IPS DF 6.9 (cell line): ENCODE measurements at regions not wholly inside any gene's neighbourhood (a gene's known extent, or its start where the extent isn't known, plus 50 kb on each side); places are given as distances from the start of the nearest gene placed in this dataset.

Source experiments
- DNase-seq: peaks from one replicate; pipeline ENCODE4 v3.0.0-alpha.2; 2013; ENCODE audit warnings: low read depth, low spot score
- H3K27ac ChIP-seq: one replicate; pipeline ENCODE4 v1.5.1; 2013; ENCODE audit warnings: low read length, control low read depth
- H3K27me3 ChIP-seq: 2 replicates; pipeline ENCODE4 v1.6.1; 2013; ENCODE audit warnings: mild to moderate bottlenecking, low read length; ENCODE audit not compliant: control insufficient read depth, insufficient read depth
- H3K36me3 ChIP-seq: 2 replicates; pipeline ENCODE4 v1.6.1; 2013; ENCODE audit warnings: low read length; ENCODE audit not compliant: control insufficient read depth, insufficient read depth
- H3K4me1 ChIP-seq: 2 replicates; pipeline ENCODE4 v1.6.1; 2013; ENCODE audit warnings: low read length; ENCODE audit not compliant: control insufficient read depth, insufficient read depth
- H3K4me3 ChIP-seq: 2 replicates; pipeline ENCODE4 v1.5.1; 2013; ENCODE audit warnings: mild to moderate bottlenecking, low read length
- H3K9me3 ChIP-seq: 2 replicates; pipeline ENCODE4 v1.6.1; 2013; ENCODE audit warnings: low read length, inconsistent platforms; ENCODE audit not compliant: control insufficient read depth, insufficient read depth
- WGBS: extraction: QIAGEN DNeasy Blood & Tissue Kit; methylation state at CpG from one replicate; pipeline ENCODE4 v1.1.7; 2013; ENCODE audit warnings: mixed read lengths, missing lambda C conversion rate; ENCODE audit not compliant: insufficient read length, insufficient coverage; 5-methylcytosine and 5-hydroxymethylcytosine counted together

GRCh38 chr5:18238321-18238720 lies 604.1 kb downstream of the TAF11L14 start:
- no CpG with 5 or more reads among the region's 2 CpGs for WGBS
- H3K9me3 ChIP-seq = no peaks in the 10 kb centered on the region
- H3K27ac ChIP-seq = no peak overlapping the region
- H3K4me1 ChIP-seq = no peaks in the 10 kb centered on the region
- no peak overlapping the region for H3K4me3 ChIP-seq
- H3K36me3 ChIP-seq = no peaks in the 10 kb centered on the region
- H3K27me3 ChIP-seq = no peaks in the 10 kb centered on the region
- DNase-seq = no peak

GRCh38 chr5:18240971-18241370 lies 606.7 kb downstream of the TAF11L14 start:
- Histone ChIP-seq H3K4me3 (no peak overlapping the region), H3K27ac (no peak overlapping the region), H3K27me3 (no peaks in the 10 kb centered on the region), H3K9me3 (no peaks in the 10 kb centered on the region), H3K4me1 (no peaks in the 10 kb centered on the region), H3K36me3 (no peaks in the 10 kb centered on the region)
- no peak for DNase-seq
- no CpG with 5 or more reads among the region's 1 CpG for WGBS

GRCh38 chr5:18243846-18244245 lies 609.6 kb downstream of the TAF11L14 start:
- no CpG with 5 or more reads among the region's 2 CpGs for WGBS
- DNase-seq = no peak
- Histone ChIP-seq H3K27ac (no peak overlapping the region), H3K36me3 (no peaks in the 10 kb centered on the region), H3K9me3 (no peaks in the 10 kb centered on the region), H3K4me3 (no peak overlapping the region), H3K27me3 (no peaks in the 10 kb centered on the region), H3K4me1 (no peaks in the 10 kb centered on the region)

- Histone ChIP-seq H3K27me3 (no peaks in the 10 kb centered on the region), H3K36me3 (no peaks in the 10 kb centered on the region), H3K27ac (no peak overlapping the region), H3K9me3 (no peaks in the 10 kb centered on the region), H3K4me1 (no peaks in the 10 kb centered on the region), H3K4me3 (no peak overlapping the region)
- no peak for DNase-seq
Measured at GRCh38 chr5:18244309-18244708, 610.0 kb downstream of the TAF11L14 start.

GRCh38 chr5:18252559-18252958 lies 618.3 kb downstream of the TAF11L14 start:
- no CpG with 5 or more reads among the region's 3 CpGs for WGBS
- H3K4me1 ChIP-seq = no peaks in the 10 kb centered on the region
- H3K9me3 ChIP-seq = peaks cover 2% of the 10 kb centered on the region
- no peak for DNase-seq
- H3K4me3 ChIP-seq = no peak overlapping the region
- H3K36me3 ChIP-seq = no peaks in the 10 kb centered on the region
- no peak overlapping the region for H3K27ac ChIP-seq
- H3K27me3 ChIP-seq = no peaks in the 10 kb centered on the region

GRCh38 chr5:18264126-18264882 lies 630.0 kb downstream of the TAF11L14 start:
- no peak overlapping the region for H3K4me3 ChIP-seq
- no peaks in the 10 kb centered on the region for H3K4me1 ChIP-seq
- no peaks in the 10 kb centered on the region for H3K36me3 ChIP-seq
- no peaks in the 10 kb centered on the region for H3K27me3 ChIP-seq
- no peaks in the 10 kb centered on the region for H3K9me3 ChIP-seq
- no peak for DNase-seq
- no peak overlapping the region for H3K27ac ChIP-seq
- WGBS = no CpG with 5 or more reads among the region's 3 CpGs

GRCh38 chr5:18270635-18271338 lies 636.5 kb downstream of the TAF11L14 start:
- no peak for DNase-seq
- no CpG with 5 or more reads among the region's 4 CpGs for WGBS
- H3K9me3 ChIP-seq = no peaks in the 10 kb centered on the region

GRCh38 chr5:18276939-18277338 lies 642.7 kb downstream of the TAF11L14 start:
- Histone ChIP-seq H3K27ac (no peak overlapping the region), H3K9me3 (no peaks in the 10 kb centered on the region), H3K27me3 (no peaks in the 10 kb centered on the region; the same call in 1 of the 2 replicates), H3K4me1 (no peaks in the 10 kb centered on the region), H3K36me3 (no peaks in the 10 kb centered on the region), H3K4me3 (no peak overlapping the region)
- WGBS = no CpG with 5 or more reads among the region's 5 CpGs
- no peak for DNase-seq

More at GRCh38 chr5:18270635-18271338, 636.5 kb downstream of the TAF11L14 start:
- H3K27me3 ChIP-seq = no peaks in the 10 kb centered on the region
- H3K4me1 ChIP-seq = no peaks in the 10 kb centered on the region
- no peak overlapping the region for H3K27ac ChIP-seq
- no peaks in the 10 kb centered on the region for H3K36me3 ChIP-seq
- H3K4me3 ChIP-seq = no peak overlapping the region

GRCh38 chr5:18281947-18282581 lies 647.8 kb downstream of the TAF11L14 start:
- Histone ChIP-seq H3K4me1 (no peaks in the 10 kb centered on the region), H3K27me3 (no peaks in the 10 kb centered on the region; the same call in 1 of the 2 replicates), H3K36me3 (no peaks in the 10 kb centered on the region), H3K9me3 (no peaks in the 10 kb centered on the region), H3K27ac (no peak overlapping the region), H3K4me3 (no peak overlapping the region)
- no peak for DNase-seq
- WGBS = no CpG with 5 or more reads among the region's 4 CpGs

GRCh38 chr5:18285257-18285656 lies 651.0 kb downstream of the TAF11L14 start:
- DNase-seq = no peak
- H3K4me3 ChIP-seq = no peak overlapping the region
- no peaks in the 10 kb centered on the region for H3K9me3 ChIP-seq
- H3K27me3 ChIP-seq = no peaks in the 10 kb centered on the region
- no peak overlapping the region for H3K27ac ChIP-seq
- H3K36me3 ChIP-seq = no peaks in the 10 kb centered on the region
- H3K4me1 ChIP-seq = no peaks in the 10 kb centered on the region
